Keratinocyte (primary cell): ENCODE measurements at regions not wholly inside any gene's neighbourhood (a gene's known extent, or its start where the extent isn't known, plus 50 kb on each side); places are given as distances from the start of the nearest gene placed in this dataset.

Experiments used
- DNase-seq: peaks from one replicate; pipeline ENCODE4 v3.0.0-alpha.2; 2011; ENCODE audit warnings: low read depth, missing footprints, low spot score
- FAIRE-seq: peaks from 2 replicates; lab custom pipeline; 2011; peaks lifted over from hg19 to GRCh38; lab: Jason Lieb, UNC
- H2AFZ ChIP-seq: 2 replicates; pipeline ENCODE4 v1.6.0; 2012; ENCODE audit warnings: low read length, control low read depth, inconsistent platforms; ENCODE audit not compliant: control insufficient read depth
- H3K27ac ChIP-seq: 2 replicates; pipeline ENCODE4 v1.5.1; 2011; ENCODE audit warnings: low read length; ENCODE audit not compliant: control insufficient read depth, insufficient read depth
- H3K27me3 ChIP-seq: 3 replicates; pipeline ENCODE4 v1.6.0; 2011; ENCODE audit warnings: low read length; ENCODE audit not compliant: control insufficient read depth, insufficient read depth; ENCODE audit errors: extremely low read depth
- H3K36me3 ChIP-seq, 2 experiments: 2 replicates in 1 of 2; 3 replicates in 1 of 2; pipeline ENCODE4 v1.5.1; 2011; ENCODE audit warnings: low read length in 2 of 2, mild to moderate bottlenecking in 1 of 2; ENCODE audit not compliant: control insufficient read depth in 2 of 2, insufficient read depth in 2 of 2; ENCODE audit errors: extremely low read depth in 1 of 2
- H3K4me1 ChIP-seq: 3 replicates; pipeline ENCODE4 v1.5.1; 2011; ENCODE audit warnings: low read length; ENCODE audit not compliant: control insufficient read depth, insufficient read depth; ENCODE audit errors: extremely low read depth
- H3K4me2 ChIP-seq: 3 replicates; pipeline ENCODE4 v1.6.0; 2011; ENCODE audit warnings: low read depth, low read length; ENCODE audit not compliant: control insufficient read depth, insufficient read depth; ENCODE audit errors: extremely low read depth
- H3K4me3 ChIP-seq, 3 experiments: fragments of 200-600 bp in 1 of 3; sonication (generic) in 1 of 3; 2 replicates in 2 of 3; 3 replicates in 1 of 3; pipeline ENCODE4 v1.5.1; 2011 to 2016; ENCODE audit warnings: low read length in 3 of 3, mild to moderate bottlenecking in 3 of 3, control low read depth in 2 of 3, inconsistent platforms in 1 of 3, low read depth in 1 of 3, mixed read lengths in 1 of 3, mixed run types in 1 of 3, moderate library complexity in 1 of 3; ENCODE audit not compliant: control insufficient read depth in 2 of 3, insufficient read depth in 2 of 3; ENCODE audit errors: extremely low read depth in 1 of 3
- H3K79me2 ChIP-seq: 2 replicates; pipeline ENCODE4 v1.6.0; 2012; ENCODE audit warnings: low read length; ENCODE audit not compliant: control insufficient read depth, insufficient read depth
- H3K9ac ChIP-seq: 3 replicates; pipeline ENCODE4 v1.6.0; 2011; ENCODE audit warnings: low read length; ENCODE audit not compliant: control insufficient read depth, insufficient read depth; ENCODE audit errors: extremely low read depth
- H3K9me1 ChIP-seq: 3 replicates; pipeline ENCODE4 v1.6.0; 2011; ENCODE audit warnings: low read length; ENCODE audit not compliant: control insufficient read depth, insufficient read depth; ENCODE audit errors: extremely low read depth
- H3K9me3 ChIP-seq: 2 replicates; pipeline ENCODE4 v1.5.1; 2012; ENCODE audit warnings: low read depth, low read length; ENCODE audit not compliant: control insufficient read depth
- H4K20me1 ChIP-seq: 3 replicates; pipeline ENCODE4 v1.6.0; 2011; ENCODE audit warnings: low read length; ENCODE audit not compliant: control insufficient read depth, insufficient read depth; ENCODE audit errors: extremely low read depth
- CTCF ChIP-seq, 3 experiments: IDR thresholded peaks in 1 of 3; conservative IDR thresholded peaks in 1 of 3; optimal IDR thresholded peaks in 1 of 3; 2 replicates in 2 of 3; 3 replicates in 1 of 3; pipeline versions ENCODE3 to v1.5.1; 2011; ENCODE audit warnings: low read length in 3 of 3, mild to moderate bottlenecking in 3 of 3, moderate library complexity in 2 of 3, control low read depth in 1 of 3, inconsistent platforms in 1 of 3; ENCODE audit not compliant: insufficient read depth in 2 of 3; ENCODE audit errors: extremely low read depth in 1 of 3
- EZH2 ChIP-seq: IDR thresholded peaks from one replicate; pipeline ENCODE4 v1.6.1; 2012; ENCODE audit warnings: inconsistent platforms, mild to moderate bottlenecking, low read length, moderate library complexity
- dilution Hi-C: fragments of 300-500 bp; cut with MboI; formaldehyde crosslinking; loops from one replicate; pipeline ENCODE4 v1.7.0; 2020; ENCODE audit warnings: low sequenced_read_pairs; ENCODE audit not compliant: extremely low pct_ligation_motif_present

- Histone ChIP-seq H3K79me2 (no peaks in the 10 kb centered on the region), H3K27ac (no peak overlapping the region), H3K9me3 (no peaks in the 10 kb centered on the region), H3K9ac (no peak overlapping the region), H3K9me1 (no peaks in the 10 kb centered on the region), H3K27me3 (no peaks in the 10 kb centered on the region), H3K4me1 (no peaks in the 10 kb centered on the region), H3K36me3 (no peaks in the 10 kb centered on the region), H2AFZ (no peak overlapping the region), H4K20me1 (no peaks in the 10 kb centered on the region), H3K4me3 (no peak overlapping the region), H3K4me2 (no peak overlapping the region)
- dilution Hi-C loops: no loop called here
- no peak for TF ChIP-seq CTCF (optimal IDR thresholded peaks at IDR 0.05 in 1 of 3, IDR thresholded peaks at IDR 0.05 in 1 of 3, conservative IDR thresholded peaks at IDR 0.05 in 1 of 3; ENCODE audit: extremely low read depth in 1 of 3, insufficient read depth in 2 of 3, low read length in 3 of 3)
- no peak for TF ChIP-seq EZH2
- FAIRE-seq: no peak
- no peak for DNase-seq
These were observed 232.2 kb downstream of the MYCN start for GRCh38 chr2:16172324-16173175.

- Histone ChIP-seq H3K79me2 (no peaks in the 10 kb centered on the region), H3K36me3 (no peaks in the 10 kb centered on the region), H3K4me3 (no peak overlapping the region), H4K20me1 (no peaks in the 10 kb centered on the region), H2AFZ (no peak overlapping the region), H3K9ac (no peak overlapping the region), H3K4me2 (no peak overlapping the region), H3K27me3 (no peaks in the 10 kb centered on the region), H3K27ac (no peak overlapping the region), H3K4me1 (no peaks in the 10 kb centered on the region), H3K9me1 (no peaks in the 10 kb centered on the region), H3K9me3 (no peaks in the 10 kb centered on the region)
- dilution Hi-C loops: no loop called here
- no peak for DNase-seq
- no peak for TF ChIP-seq CTCF (optimal IDR thresholded peaks at IDR 0.05 in 1 of 3, IDR thresholded peaks at IDR 0.05 in 1 of 3, conservative IDR thresholded peaks at IDR 0.05 in 1 of 3; ENCODE audit: extremely low read depth in 1 of 3, insufficient read depth in 2 of 3, low read length in 3 of 3)
- TF ChIP-seq EZH2: no peak
- no peak for FAIRE-seq
These were observed 231.1 kb downstream of the MYCN start for GRCh38 chr2:16171425-16171920.
